ENCODE measurements at regions not wholly inside any gene's neighbourhood (a gene's known extent, or its start where the extent isn't known, plus 50 kb on each side); places are given as distances from the start of the nearest gene placed in this dataset.

DNA sequence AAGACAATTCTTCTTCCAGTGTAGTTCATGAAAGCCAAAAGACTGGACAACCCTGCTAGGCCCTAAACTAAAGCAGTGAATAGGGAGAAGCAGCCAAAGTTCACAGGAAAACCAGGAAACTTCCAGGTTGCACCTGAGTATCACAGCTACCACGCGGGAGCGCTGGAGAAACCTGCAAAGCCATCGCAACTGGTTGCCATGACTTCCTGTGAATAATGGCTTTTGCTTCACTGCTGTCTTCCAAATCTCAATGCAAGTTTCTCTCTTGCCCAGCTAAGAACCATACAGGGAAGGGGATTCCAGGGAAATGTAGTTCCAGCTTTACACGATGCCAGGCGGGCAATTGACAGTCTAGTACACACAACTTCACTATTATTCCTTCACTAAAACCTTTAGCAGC is 114.1 kb downstream of the GXYLT1 start:
- no peak for TF ChIP-seq NFIC (IDR thresholded peaks at IDR 0.05)
- TF ChIP-seq, protein P1, sequence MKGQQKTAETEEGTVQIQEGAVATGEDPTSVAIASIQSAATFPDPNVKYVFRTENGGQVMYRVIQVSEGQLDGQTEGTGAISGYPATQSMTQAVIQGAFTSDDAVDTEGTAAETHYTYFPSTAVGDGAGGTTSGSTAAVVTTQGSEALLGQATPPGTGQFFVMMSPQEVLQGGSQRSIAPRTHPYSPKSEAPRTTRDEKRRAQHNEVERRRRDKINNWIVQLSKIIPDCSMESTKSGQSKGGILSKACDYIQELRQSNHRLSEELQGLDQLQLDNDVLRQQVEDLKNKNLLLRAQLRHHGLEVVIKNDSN (IDR thresholded peaks at IDR 0.05) = no peak
- no peak for TF ChIP-seq YY1 (IDR thresholded peaks at IDR 0.05; ENCODE audit: low read depth)
- TF ChIP-seq ZBTB7A (IDR thresholded peaks at IDR 0.05; ENCODE audit: low read depth) = no peak
- no peak for TF ChIP-seq CREB1 (IDR thresholded peaks at IDR 0.05; ENCODE audit: low read depth)
- TF ChIP-seq, protein P2, sequence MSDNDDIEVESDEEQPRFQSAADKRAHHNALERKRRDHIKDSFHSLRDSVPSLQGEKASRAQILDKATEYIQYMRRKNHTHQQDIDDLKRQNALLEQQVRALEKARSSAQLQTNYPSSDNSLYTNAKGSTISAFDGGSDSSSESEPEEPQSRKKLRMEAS (IDR thresholded peaks at IDR 0.05) = no peak
- TF ChIP-seq RAD21 (IDR thresholded peaks at IDR 0.05; ENCODE audit: low read depth) = no peak
- TF ChIP-seq FOXM1 (IDR thresholded peaks at IDR 0.05; ENCODE audit: borderline replicate concordance, low read depth) = no peak
- no peak for TF ChIP-seq TEAD4 (IDR thresholded peaks at IDR 0.05)
- TF ChIP-seq EGR1 (IDR thresholded peaks at IDR 0.05) = no peak
- no peak for TF ChIP-seq TCF12 (IDR thresholded peaks at IDR 0.05; ENCODE audit: low read depth)
- TF ChIP-seq, protein P3, sequence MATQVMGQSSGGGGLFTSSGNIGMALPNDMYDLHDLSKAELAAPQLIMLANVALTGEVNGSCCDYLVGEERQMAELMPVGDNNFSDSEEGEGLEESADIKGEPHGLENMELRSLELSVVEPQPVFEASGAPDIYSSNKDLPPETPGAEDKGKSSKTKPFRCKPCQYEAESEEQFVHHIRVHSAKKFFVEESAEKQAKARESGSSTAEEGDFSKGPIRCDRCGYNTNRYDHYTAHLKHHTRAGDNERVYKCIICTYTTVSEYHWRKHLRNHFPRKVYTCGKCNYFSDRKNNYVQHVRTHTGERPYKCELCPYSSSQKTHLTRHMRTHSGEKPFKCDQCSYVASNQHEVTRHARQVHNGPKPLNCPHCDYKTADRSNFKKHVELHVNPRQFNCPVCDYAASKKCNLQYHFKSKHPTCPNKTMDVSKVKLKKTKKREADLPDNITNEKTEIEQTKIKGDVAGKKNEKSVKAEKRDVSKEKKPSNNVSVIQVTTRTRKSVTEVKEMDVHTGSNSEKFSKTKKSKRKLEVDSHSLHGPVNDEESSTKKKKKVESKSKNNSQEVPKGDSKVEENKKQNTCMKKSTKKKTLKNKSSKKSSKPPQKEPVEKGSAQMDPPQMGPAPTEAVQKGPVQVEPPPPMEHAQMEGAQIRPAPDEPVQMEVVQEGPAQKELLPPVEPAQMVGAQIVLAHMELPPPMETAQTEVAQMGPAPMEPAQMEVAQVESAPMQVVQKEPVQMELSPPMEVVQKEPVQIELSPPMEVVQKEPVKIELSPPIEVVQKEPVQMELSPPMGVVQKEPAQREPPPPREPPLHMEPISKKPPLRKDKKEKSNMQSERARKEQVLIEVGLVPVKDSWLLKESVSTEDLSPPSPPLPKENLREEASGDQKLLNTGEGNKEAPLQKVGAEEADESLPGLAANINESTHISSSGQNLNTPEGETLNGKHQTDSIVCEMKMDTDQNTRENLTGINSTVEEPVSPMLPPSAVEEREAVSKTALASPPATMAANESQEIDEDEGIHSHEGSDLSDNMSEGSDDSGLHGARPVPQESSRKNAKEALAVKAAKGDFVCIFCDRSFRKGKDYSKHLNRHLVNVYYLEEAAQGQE (IDR thresholded peaks at IDR 0.05; ENCODE audit: low read depth) = no peak
- TF ChIP-seq CEBPB (IDR thresholded peaks at IDR 0.05) = no peak
- no peak for TF ChIP-seq EP300 (IDR thresholded peaks at IDR 0.05; ENCODE audit: borderline replicate concordance)
- TF ChIP-seq TAF1 (IDR thresholded peaks at IDR 0.05; ENCODE audit: low read depth) = no peak

DNA sequence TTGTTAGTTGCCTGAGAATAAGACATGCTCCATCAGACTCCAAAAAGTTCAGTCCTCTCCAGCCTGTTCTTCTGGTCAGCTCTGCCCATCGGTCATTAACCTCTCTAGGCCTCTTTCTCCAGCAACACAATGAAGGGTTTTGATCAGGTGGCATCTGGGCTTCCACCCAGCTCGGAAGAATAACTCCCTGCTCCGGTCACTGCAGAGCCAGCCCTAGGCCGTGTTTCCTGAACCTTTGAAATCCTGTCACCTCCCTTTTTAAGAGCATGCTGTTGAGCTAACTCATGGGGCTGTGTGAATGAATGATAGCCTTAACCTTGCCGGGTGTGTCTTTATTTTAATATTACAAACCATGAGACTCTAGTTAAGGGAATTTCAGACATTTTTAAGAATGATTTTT is 117.1 kb downstream of the GXYLT1 start:
- TF ChIP-seq, protein P1 (IDR thresholded peaks at IDR 0.05) = no peak
- TF ChIP-seq NFIC (IDR thresholded peaks at IDR 0.05) (no peak), RAD21 (IDR thresholded peaks at IDR 0.05; ENCODE audit: low read depth) (no peak), FOXM1 (IDR thresholded peaks at IDR 0.05; ENCODE audit: borderline replicate concordance, low read depth) (no peak), TCF12 (IDR thresholded peaks at IDR 0.05; ENCODE audit: low read depth) (no peak), CREB1 (IDR thresholded peaks at IDR 0.05; ENCODE audit: low read depth) (no peak), TEAD4 (IDR thresholded peaks at IDR 0.05) (no peak), EGR1 (IDR thresholded peaks at IDR 0.05) (no peak)
- TF ChIP-seq, protein P2 (IDR thresholded peaks at IDR 0.05) = no peak
- TF ChIP-seq, protein P3 (IDR thresholded peaks at IDR 0.05; ENCODE audit: low read depth) = no peak

DNA sequence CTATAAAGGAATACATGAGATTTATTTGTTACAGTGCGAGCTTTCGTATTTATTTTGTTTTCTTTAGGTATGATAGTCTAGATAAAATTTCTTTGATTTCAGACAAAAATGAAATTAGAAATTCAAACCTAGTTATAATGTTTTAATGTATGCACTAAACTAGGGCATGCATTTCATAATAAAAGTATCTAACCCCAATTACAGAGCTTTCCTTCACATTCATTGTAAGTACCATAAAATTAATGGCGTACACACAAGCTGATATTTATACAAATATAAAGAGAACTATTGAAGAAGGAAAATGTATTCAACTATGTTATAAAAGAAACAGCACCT is 120.2 kb downstream of the GXYLT1 start:
- TF ChIP-seq, protein P1 (IDR thresholded peaks at IDR 0.05) = no peak
- TF ChIP-seq ZBTB7A (IDR thresholded peaks at IDR 0.05; ENCODE audit: low read depth) = peak; percentile 2; the same call in 1 of the 2 replicates

DNA sequence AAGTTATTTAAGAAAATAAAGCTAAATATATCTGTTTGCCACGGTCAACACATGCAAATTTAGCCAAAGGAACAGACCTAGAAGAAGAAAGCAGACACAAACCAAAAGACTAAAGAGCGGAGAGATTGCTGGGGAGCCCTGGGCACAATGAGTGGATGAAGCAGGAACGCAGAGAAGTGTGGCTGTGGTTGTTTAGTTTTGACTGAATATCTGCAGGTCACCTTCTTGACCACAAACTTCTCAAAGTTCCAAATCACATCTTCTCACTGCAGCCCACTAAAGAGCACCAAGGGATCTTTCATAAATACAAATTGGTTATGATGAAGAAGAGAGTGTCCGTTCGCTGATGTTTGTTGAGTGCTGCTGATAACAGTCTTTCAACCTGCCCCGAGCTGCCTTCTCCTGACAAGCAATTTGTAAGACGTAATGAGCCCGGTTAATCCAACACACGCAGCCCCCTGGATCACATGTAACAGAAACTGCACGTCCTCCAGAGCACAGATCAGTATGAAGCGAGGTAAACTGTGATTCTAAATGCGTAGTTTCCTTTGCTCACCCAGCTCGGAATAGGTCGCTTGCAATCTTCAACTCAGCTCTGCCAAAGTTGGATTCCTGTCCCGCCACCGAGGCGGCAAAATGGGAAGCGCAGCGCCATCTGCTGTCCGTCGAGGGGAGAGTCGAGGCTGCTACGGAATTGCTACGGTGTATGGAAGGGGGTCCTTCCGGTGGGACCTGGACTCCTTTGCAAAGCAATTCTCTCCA is 120.8 kb downstream of the GXYLT1 start:
- TF ChIP-seq TCF12 (IDR thresholded peaks at IDR 0.05; ENCODE audit: low read depth) = 0 out of 2 replicates have a peak, but pooled peaks have one; percentile 14
- TF ChIP-seq, protein P1 (IDR thresholded peaks at IDR 0.05) = no peak
- peak; percentile 98 for TF ChIP-seq ZBTB7A (IDR thresholded peaks at IDR 0.05; ENCODE audit: low read depth)
- TF ChIP-seq YY1 (IDR thresholded peaks at IDR 0.05; ENCODE audit: low read depth) = peak; percentile 40; the same call in 1 of the 2 replicates
- TF ChIP-seq TEAD4 (IDR thresholded peaks at IDR 0.05) = peak; percentile 72
- TF ChIP-seq, protein P2 (IDR thresholded peaks at IDR 0.05) = peak; percentile 65
- peak; percentile 100 for TF ChIP-seq RAD21 (IDR thresholded peaks at IDR 0.05; ENCODE audit: low read depth)
- peak; percentile 42; the same call in 1 of the 2 replicates for TF ChIP-seq NFIC (IDR thresholded peaks at IDR 0.05)
- peak; percentile 15; the same call in 1 of the 2 replicates for TF ChIP-seq FOXM1 (IDR thresholded peaks at IDR 0.05; ENCODE audit: borderline replicate concordance, low read depth)
- no peak for TF ChIP-seq EGR1 (IDR thresholded peaks at IDR 0.05)

DNA sequence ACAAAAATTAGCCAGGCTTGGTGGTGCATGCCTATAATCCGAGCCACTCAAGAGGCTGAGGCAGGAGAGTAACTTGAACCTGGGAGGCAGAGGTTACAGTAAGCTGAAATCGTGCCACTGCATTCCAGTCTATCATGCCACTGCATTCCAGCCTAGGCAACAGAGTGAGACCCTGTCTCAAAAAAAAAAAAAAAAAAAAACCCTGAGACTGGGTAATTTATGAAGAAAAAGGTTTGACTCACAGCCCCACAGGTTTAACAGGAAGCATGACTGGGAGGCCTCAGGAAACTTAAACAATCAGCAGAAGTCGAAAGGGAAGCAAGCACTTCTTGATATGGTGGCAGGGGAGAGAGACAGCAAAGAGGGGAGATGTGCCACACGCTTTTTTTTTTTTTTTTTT is 123.2 kb downstream of the GXYLT1 start:
- TF ChIP-seq TEAD4 (IDR thresholded peaks at IDR 0.05) (peak; percentile 84), RAD21 (IDR thresholded peaks at IDR 0.05; ENCODE audit: low read depth) (no peak), EP300 (IDR thresholded peaks at IDR 0.05; ENCODE audit: borderline replicate concordance) (peak; percentile 50; the same call in 1 of the 2 replicates)

All from Ishikawa (cell line).